VCaP (cell line): ENCODE measurements at regions not wholly inside any gene's neighbourhood (a gene's known extent, or its start where the extent isn't known, plus 50 kb on each side); places are given as distances from the start of the nearest gene placed in this dataset.

ENCODE experiments used
- H3K27ac ChIP-seq: fragments of 450-650 bp; 2 replicates; pipeline ENCODE4 v1.5.1; 2017
- CTCF ChIP-seq: fragments of 450-650 bp; conservative IDR thresholded peaks from 2 replicates; pipeline ENCODE4 v1.5.1; 2017; ENCODE audit warnings: mild to moderate bottlenecking, moderate library complexity

GRCh38 chr2:100716581-100716980 is 103.4 kb upstream of the NPAS2 start:
- no peak for TF ChIP-seq CTCF

GRCh38 chr2:100718065-100718629 is 101.8 kb upstream of the NPAS2 start:
- no peak overlapping the region for H3K27ac ChIP-seq
- no peak for TF ChIP-seq CTCF

More at GRCh38 chr2:100716581-100716980, 103.4 kb upstream of the NPAS2 start:
- H3K27ac ChIP-seq = no peak overlapping the region

GRCh38 chr2:100720445-100720844 is 99.5 kb upstream of the NPAS2 start:
- no peak overlapping the region for H3K27ac ChIP-seq
- no peak for TF ChIP-seq CTCF

- no peak for TF ChIP-seq CTCF
These were observed 98.2 kb upstream of the NPAS2 start for GRCh38 chr2:100721693-100722092.

GRCh38 chr2:100722125-100722524 is 97.8 kb upstream of the NPAS2 start:
- H3K27ac ChIP-seq = no peak overlapping the region
- TF ChIP-seq CTCF = no peak

More at GRCh38 chr2:100721693-100722092, 98.2 kb upstream of the NPAS2 start:
- H3K27ac ChIP-seq = no peak overlapping the region

GRCh38 chr2:100726866-100727265 is 93.1 kb upstream of the NPAS2 start:
- TF ChIP-seq CTCF = no peak
- no peak overlapping the region for H3K27ac ChIP-seq

GRCh38 chr2:100730290-100730868 is 89.6 kb upstream of the NPAS2 start:
- peak; percentile 81 for TF ChIP-seq CTCF
- no peak overlapping the region for H3K27ac ChIP-seq
